CD8-positive, alpha-beta memory T cell (primary cell): ENCODE measurements at regions not wholly inside any gene's neighbourhood (a gene's known extent, or its start where the extent isn't known, plus 50 kb on each side); places are given as distances from the start of the nearest gene placed in this dataset.

ENCODE experiments used
- CTCF ChIA-PET: fragments of 350-600 bp; sonication (Branson Sonifier 250); formaldehyde crosslinking; loops from one replicate; lab custom pipeline; 2021; ENCODE audit warnings: antibody characterized with exemption; lab: Charles Lee
- POLR2A ChIA-PET: fragments of 350-600 bp; sonication (Branson Sonifier 250); formaldehyde crosslinking; loops from one replicate; lab custom pipeline; 2021; ENCODE audit warnings: antibody characterized with exemption; lab: Charles Lee
- DNase-seq, 5 donors: peaks; one replicate each; pipeline versions ENCODE4 v3.0.0 to v3.0.0-alpha.2; 2020 to 2022; ENCODE audit warnings: mixed read lengths in 1 of 5
- H3K27ac ChIP-seq: one replicate; pipeline ENCODE4 v1.7.0; 2013; ENCODE audit warnings: low read depth, mild to moderate bottlenecking, low read length, moderate library complexity
- H3K27me3 ChIP-seq: 2 replicates; pipeline ENCODE4 v1.7.0; 2013; ENCODE audit warnings: low read length, mild to moderate bottlenecking; ENCODE audit not compliant: insufficient read depth, poor library complexity, severe bottlenecking
- H3K36me3 ChIP-seq: 2 replicates; pipeline ENCODE4 v1.7.0; 2013; ENCODE audit warnings: mild to moderate bottlenecking, low read length, moderate library complexity; ENCODE audit not compliant: insufficient read depth
- H3K4me1 ChIP-seq: 2 replicates; pipeline ENCODE4 v1.7.0; 2013; ENCODE audit warnings: mild to moderate bottlenecking, low read length, moderate library complexity; ENCODE audit not compliant: insufficient read depth
- H3K4me3 ChIP-seq: 2 replicates; pipeline ENCODE4 v1.7.0; 2013; ENCODE audit warnings: mild to moderate bottlenecking, low read length
- H3K9me3 ChIP-seq: 2 replicates; pipeline ENCODE4 v1.7.0; 2013; ENCODE audit warnings: mild to moderate bottlenecking, low read length
- H3K27ac Mint-ChIP-seq, 8 donors: one replicate each; pipeline ENCODE4 v1.8.0; 2020 to 2021; ENCODE audit warnings: mixed read lengths in 8 of 8, mild to moderate bottlenecking in 6 of 8, inconsistent platforms in 3 of 8, moderate library complexity in 3 of 8
- H3K27me3 Mint-ChIP-seq, 2 donors: one replicate each; pipeline ENCODE4 v1.8.0; 2020 to 2021; ENCODE audit warnings: mixed read lengths in 2 of 2, mild to moderate bottlenecking in 1 of 2, moderate library complexity in 1 of 2
- H3K36me3 Mint-ChIP-seq, 3 donors: one replicate each; pipeline ENCODE4 v1.8.0; 2020 to 2021; ENCODE audit warnings: mixed read lengths in 3 of 3, inconsistent platforms in 1 of 3, mild to moderate bottlenecking in 1 of 3
- H3K4me1 Mint-ChIP-seq, 3 donors: one replicate each; pipeline ENCODE4 v1.8.0; 2020 to 2021; ENCODE audit warnings: mixed read lengths in 3 of 3, inconsistent platforms in 1 of 3, mild to moderate bottlenecking in 1 of 3
- H3K4me3 Mint-ChIP-seq, 7 donors: one replicate each; pipeline ENCODE4 v1.8.0; 2020 to 2021; ENCODE audit warnings: mixed read lengths in 7 of 7, mild to moderate bottlenecking in 6 of 7, moderate library complexity in 4 of 7, inconsistent platforms in 2 of 7
- H3K9me3 Mint-ChIP-seq, 5 donors: one replicate each; pipeline ENCODE4 v1.8.0; 2020 to 2022; ENCODE audit warnings: mixed read lengths in 5 of 5, mild to moderate bottlenecking in 3 of 5, moderate library complexity in 2 of 5, inconsistent platforms in 1 of 5

GRCh38 chr2:103552775-103553174, 790.9 kb downstream of the TMEM182 start:
- H3K36me3 Mint-ChIP-seq: no peaks in the 10 kb centered on the region
- H3K27me3 Mint-ChIP-seq: no peaks in the 10 kb centered on the region
- H3K9me3 ChIP-seq: no peaks in the 10 kb centered on the region

GRCh38 chr2:103594823-103595222, 833.0 kb downstream of the TMEM182 start:
- Mint-ChIP-seq H3K4me1 (no peaks in the 10 kb centered on the region), H3K4me3 (no peak overlapping the region), H3K27ac (no peak overlapping the region), H3K9me3 (peaks cover 12 to 48% (median 19%) of the 10 kb centered on the region in 5 donors), H3K27me3 (peaks cover 0 to 1% of the 10 kb centered on the region in 2 donors), H3K36me3 (no peaks in the 10 kb centered on the region)
- no peaks in the 10 kb centered on the region for H3K27me3 ChIP-seq
- no peak for DNase-seq
- no peaks in the 10 kb centered on the region for H3K36me3 ChIP-seq
- POLR2A ChIA-PET: no interaction called here
- CTCF ChIA-PET: no interaction called here
- H3K4me1 ChIP-seq: no peaks in the 10 kb centered on the region
- no peak overlapping the region for H3K4me3 ChIP-seq
- H3K9me3 ChIP-seq: no peaks in the 10 kb centered on the region
- H3K27ac ChIP-seq: no peak overlapping the region

More at GRCh38 chr2:103552775-103553174, 790.9 kb downstream of the TMEM182 start:
- no peak for DNase-seq
- Histone ChIP-seq H3K4me3 (no peak overlapping the region), H3K36me3 (no peaks in the 10 kb centered on the region), H3K27ac (no peak overlapping the region), H3K4me1 (no peaks in the 10 kb centered on the region), H3K27me3 (no peaks in the 10 kb centered on the region)
- ChIA-PET CTCF (no interaction called here), POLR2A (no interaction called here)
- Mint-ChIP-seq H3K27ac (no peak overlapping the region), H3K9me3 (peaks cover 3 to 58% (median 17%) of the 10 kb centered on the region in 5 donors), H3K4me3 (no peak overlapping the region), H3K4me1 (no peaks in the 10 kb centered on the region)

GRCh38 chr2:103605071-103605780, 843.4 kb downstream of the TMEM182 start:
- no peaks in the 10 kb centered on the region for H3K36me3 ChIP-seq
- Mint-ChIP-seq H3K27me3 (no peaks in the 10 kb centered on the region), H3K4me3 (no peak overlapping the region), H3K9me3 (peaks cover 8 to 21% (median 17%) of the 10 kb centered on the region in 5 donors), H3K4me1 (no peaks in the 10 kb centered on the region), H3K36me3 (no peaks in the 10 kb centered on the region), H3K27ac (no peak overlapping the region)
- no peak for DNase-seq
- H3K4me1 ChIP-seq: no peaks in the 10 kb centered on the region
- no peaks in the 10 kb centered on the region for H3K27me3 ChIP-seq
- POLR2A ChIA-PET: no interaction called here
- CTCF ChIA-PET: no interaction called here
- no peak overlapping the region for H3K27ac ChIP-seq
- H3K9me3 ChIP-seq: no peaks in the 10 kb centered on the region
- no peak overlapping the region for H3K4me3 ChIP-seq

- DNase-seq: no peak
- Mint-ChIP-seq H3K27me3 (no peaks in the 10 kb centered on the region), H3K36me3 (no peaks in the 10 kb centered on the region), H3K27ac (no peak overlapping the region), H3K4me3 (no peak overlapping the region), H3K9me3 (peaks cover 6 to 43% (median 10%) of the 10 kb centered on the region in 5 donors), H3K4me1 (no peaks in the 10 kb centered on the region)
- H3K4me3 ChIP-seq: no peak overlapping the region
- peaks cover under 1% of the 10 kb centered on the region for H3K9me3 ChIP-seq
- no peaks in the 10 kb centered on the region for H3K4me1 ChIP-seq
- CTCF ChIA-PET: no interaction called here
- H3K27ac ChIP-seq: no peak overlapping the region
- POLR2A ChIA-PET: no interaction called here
- H3K36me3 ChIP-seq: no peaks in the 10 kb centered on the region
- no peaks in the 10 kb centered on the region for H3K27me3 ChIP-seq
Measured at GRCh38 chr2:103615611-103616105, 853.8 kb downstream of the TMEM182 start.

- H3K4me3 Mint-ChIP-seq: no peak overlapping the region
- DNase-seq: no peak
- Histone ChIP-seq H3K4me3 (no peak overlapping the region), H3K9me3 (peaks cover 10% of the 10 kb centered on the region), H3K27ac (no peak overlapping the region), H3K4me1 (no peaks in the 10 kb centered on the region), H3K36me3 (no peaks in the 10 kb centered on the region), H3K27me3 (no peaks in the 10 kb centered on the region)
- CTCF ChIA-PET: no interaction called here
- no peaks in the 10 kb centered on the region for H3K36me3 Mint-ChIP-seq
- no peaks in the 10 kb centered on the region for H3K27me3 Mint-ChIP-seq
- H3K27ac Mint-ChIP-seq: no peak overlapping the region
- H3K4me1 Mint-ChIP-seq: no peaks in the 10 kb centered on the region
- POLR2A ChIA-PET: no interaction called here
- peaks cover 9 to 42% (median 13%) of the 10 kb centered on the region in 5 donors for H3K9me3 Mint-ChIP-seq
Measured at GRCh38 chr2:103616891-103617290, 855.1 kb downstream of the TMEM182 start.

- POLR2A ChIA-PET: no interaction called here
- no peaks in the 10 kb centered on the region for H3K4me1 Mint-ChIP-seq
- CTCF ChIA-PET: no interaction called here
- no peak overlapping the region for H3K4me3 ChIP-seq
- no peak overlapping the region for H3K27ac ChIP-seq
- no peak overlapping the region for H3K4me3 Mint-ChIP-seq
- no peaks in the 10 kb centered on the region for H3K36me3 ChIP-seq
- H3K27me3 Mint-ChIP-seq: no peaks in the 10 kb centered on the region
- H3K27me3 ChIP-seq: no peaks in the 10 kb centered on the region
- no peaks in the 10 kb centered on the region for H3K36me3 Mint-ChIP-seq
- H3K4me1 ChIP-seq: no peaks in the 10 kb centered on the region
- DNase-seq: no peak
- peaks cover 11% of the 10 kb centered on the region for H3K9me3 ChIP-seq
- peaks cover 11 to 47% (median 19%) of the 10 kb centered on the region in 5 donors for H3K9me3 Mint-ChIP-seq
- H3K27ac Mint-ChIP-seq: no peak overlapping the region
Measured at GRCh38 chr2:103618112-103618511, 856.3 kb downstream of the TMEM182 start.

GRCh38 chr2:103627301-103627700, 865.5 kb downstream of the TMEM182 start:
- Histone ChIP-seq H3K27me3 (no peaks in the 10 kb centered on the region), H3K27ac (no peak overlapping the region), H3K36me3 (no peaks in the 10 kb centered on the region), H3K4me1 (no peaks in the 10 kb centered on the region), H3K9me3 (no peaks in the 10 kb centered on the region), H3K4me3 (no peak overlapping the region)
- no peak for DNase-seq
- no peaks in the 10 kb centered on the region for H3K27me3 Mint-ChIP-seq
- no peaks in the 10 kb centered on the region for H3K4me1 Mint-ChIP-seq
- peaks cover 8 to 38% (median 15%) of the 10 kb centered on the region in 5 donors for H3K9me3 Mint-ChIP-seq
- ChIA-PET CTCF (no interaction called here), POLR2A (no interaction called here)
- H3K27ac Mint-ChIP-seq: no peak overlapping the region
- H3K4me3 Mint-ChIP-seq: no peak overlapping the region
- H3K36me3 Mint-ChIP-seq: no peaks in the 10 kb centered on the region

- no peak overlapping the region for H3K27ac Mint-ChIP-seq
- H3K27ac ChIP-seq: no peak overlapping the region
- H3K4me3 Mint-ChIP-seq: no peak overlapping the region
- no peaks in the 10 kb centered on the region for H3K9me3 ChIP-seq
- no peaks in the 10 kb centered on the region for H3K4me1 Mint-ChIP-seq
- peaks cover 4 to 20% (median 12%) of the 10 kb centered on the region in 5 donors for H3K9me3 Mint-ChIP-seq
- no peaks in the 10 kb centered on the region for H3K36me3 Mint-ChIP-seq
- DNase-seq: no peak
- ChIA-PET POLR2A (no interaction called here), CTCF (no interaction called here)
- H3K27me3 ChIP-seq: no peaks in the 10 kb centered on the region
- H3K27me3 Mint-ChIP-seq: no peaks in the 10 kb centered on the region
- no peak overlapping the region for H3K4me3 ChIP-seq
- no peaks in the 10 kb centered on the region for H3K36me3 ChIP-seq
- H3K4me1 ChIP-seq: no peaks in the 10 kb centered on the region
Measured at GRCh38 chr2:103638978-103639377, 877.1 kb downstream of the TMEM182 start.
